Adipocyte (in vitro differentiated cells): ENCODE measurements at regions not wholly inside any gene's neighbourhood (a gene's known extent, or its start where the extent isn't known, plus 50 kb on each side); places are given as distances from the start of the nearest gene placed in this dataset.
"Not testable (repeated sequence)": the region's sequence is repeated elsewhere in the genome, so short reads cannot be mapped to it uniquely, and the experiment has no call there.

Experiments used
- DNase-seq: peaks from one replicate; pipeline ENCODE4 v3.0.0-alpha.2; 2015; ENCODE audit warnings: low read depth
- H3K27me3 ChIP-seq: replicated peaks from 2 replicates; pipeline ENCODE4 v1.7.0; 2013; ENCODE audit warnings: mild to moderate bottlenecking, low read length, moderate library complexity; ENCODE audit not compliant: control insufficient read depth, insufficient read depth
- H3K36me3 ChIP-seq: 2 replicates; pipeline ENCODE4 v1.7.0; 2013; ENCODE audit warnings: low read length, mild to moderate bottlenecking, moderate library complexity; ENCODE audit not compliant: control insufficient read depth, insufficient read depth, severe bottlenecking
- H3K4me1 ChIP-seq: 2 replicates; pipeline ENCODE4 v1.7.0; 2013; ENCODE audit warnings: mild to moderate bottlenecking, low read length, moderate library complexity; ENCODE audit not compliant: control insufficient read depth, insufficient read depth
- H3K4me3 ChIP-seq: 2 replicates; pipeline ENCODE4 v1.7.0; 2013; ENCODE audit warnings: mild to moderate bottlenecking, low read length, moderate library complexity
- H3K9ac ChIP-seq: 2 replicates; pipeline ENCODE4 v1.7.0; 2013; ENCODE audit warnings: mild to moderate bottlenecking, low read length, moderate library complexity
- H3K9me3 ChIP-seq: 2 replicates; pipeline ENCODE4 v1.7.0; 2013; ENCODE audit warnings: mild to moderate bottlenecking, low read length, moderate library complexity; ENCODE audit not compliant: control insufficient read depth

DNA sequence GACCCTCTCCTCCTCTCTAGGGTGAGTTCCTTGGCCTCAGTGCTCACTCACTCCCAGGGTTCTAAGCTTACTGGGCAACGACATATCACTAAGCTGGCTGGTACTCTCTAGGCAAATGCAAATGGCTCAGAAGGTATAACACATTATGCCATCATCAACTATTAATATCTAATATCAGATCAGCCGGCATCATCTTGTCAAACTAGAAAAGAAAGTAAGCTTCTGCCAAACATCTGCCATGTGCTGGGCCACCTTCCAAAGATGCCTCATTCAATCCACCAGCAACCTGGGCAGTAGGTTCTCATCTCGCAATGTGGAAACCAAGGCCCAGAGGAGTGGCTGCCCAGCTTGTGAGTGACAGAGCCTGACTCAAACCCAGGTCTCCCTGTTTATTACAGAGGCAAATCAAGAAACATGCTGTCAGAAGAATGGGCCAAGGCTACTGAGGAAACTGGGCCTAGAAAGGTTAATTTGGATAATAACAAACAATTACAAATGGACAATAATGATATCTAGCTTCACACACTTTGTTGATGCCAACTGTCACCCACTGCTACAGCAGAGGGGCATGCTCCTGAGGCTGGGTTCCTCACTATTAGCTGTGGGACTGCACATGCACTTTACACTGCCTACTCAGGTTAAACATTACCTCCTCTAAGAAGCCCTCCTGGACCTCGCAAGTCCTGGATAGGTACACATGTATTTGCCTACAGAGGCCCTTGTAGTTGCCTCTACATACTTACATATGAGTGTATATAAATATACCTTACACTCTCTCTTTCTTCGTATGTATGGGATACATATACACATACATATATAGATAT lies 183.3 kb upstream of the JUN start:
- Histone ChIP-seq H3K27me3 (no peaks in the 10 kb centered on the region), H3K36me3 (no peaks in the 10 kb centered on the region), H3K9me3 (no peaks in the 10 kb centered on the region), H3K9ac (no peak overlapping the region), H3K4me1 (peaks cover 31% of the 10 kb centered on the region), H3K4me3 (no peak overlapping the region)
- DNase-seq: no peak

DNA sequence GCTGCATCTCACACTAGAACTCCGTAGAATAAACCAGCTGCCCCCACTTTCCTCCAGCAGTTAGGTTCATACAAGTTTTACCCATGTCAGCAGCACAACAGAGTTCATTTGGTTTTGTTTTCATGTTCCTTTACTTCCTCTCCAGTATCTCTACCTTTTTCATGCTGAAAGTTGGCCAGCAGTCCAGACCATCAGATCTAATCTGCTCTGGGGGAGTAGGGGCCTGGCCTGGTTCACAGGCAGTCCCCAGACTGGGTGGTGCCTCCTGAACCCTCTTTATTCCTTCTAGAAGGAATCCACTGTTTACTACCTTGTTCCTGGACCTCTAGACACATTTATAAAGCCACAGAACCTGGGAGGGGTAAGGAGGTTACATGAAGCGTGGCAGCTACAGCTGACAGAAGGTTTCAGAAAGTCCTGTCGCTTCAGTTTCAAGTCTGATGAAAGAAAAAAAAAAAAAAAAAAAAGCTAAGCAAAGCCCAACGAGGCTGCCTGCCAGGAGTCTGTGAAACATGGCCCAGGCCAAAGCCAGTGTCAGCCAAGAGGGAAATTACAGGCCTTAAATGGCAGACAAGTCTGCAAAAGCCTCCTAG lies 184.6 kb upstream of the JUN start:
- Histone ChIP-seq H3K4me1 (peaks cover 34% of the 10 kb centered on the region), H3K36me3 (no peaks in the 10 kb centered on the region), H3K9ac (peak overlapping the region; percentile 64), H3K27me3 (no peaks in the 10 kb centered on the region), H3K4me3 (no peak overlapping the region), H3K9me3 (no peaks in the 10 kb centered on the region)
- peak; percentile 79 for DNase-seq

DNA sequence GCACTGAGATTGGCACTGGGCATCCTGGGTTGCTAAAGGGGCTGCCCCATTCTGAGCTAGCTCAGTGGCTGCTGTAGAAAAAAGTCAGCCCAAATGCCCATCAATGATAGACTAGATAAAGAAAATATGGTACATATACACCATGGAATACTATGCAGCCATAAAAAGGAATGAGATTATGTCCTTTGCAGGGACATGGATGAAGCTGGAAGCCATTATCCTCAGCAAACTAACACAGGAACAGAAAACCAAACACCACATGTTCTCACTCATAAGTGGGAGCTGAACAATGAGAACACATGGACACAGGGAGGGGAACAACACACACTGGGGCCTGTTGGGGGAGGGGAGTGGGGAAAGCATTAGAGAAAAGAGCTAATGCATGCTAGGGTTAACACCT lies 185.3 kb upstream of the JUN start:
- not testable (repeated sequence) for H3K27me3 ChIP-seq, H3K9me3 ChIP-seq, H3K4me3 ChIP-seq, H3K9ac ChIP-seq, H3K36me3 ChIP-seq, DNase-seq
- H3K4me1 ChIP-seq: peaks cover 34% of the 10 kb centered on the region

DNA sequence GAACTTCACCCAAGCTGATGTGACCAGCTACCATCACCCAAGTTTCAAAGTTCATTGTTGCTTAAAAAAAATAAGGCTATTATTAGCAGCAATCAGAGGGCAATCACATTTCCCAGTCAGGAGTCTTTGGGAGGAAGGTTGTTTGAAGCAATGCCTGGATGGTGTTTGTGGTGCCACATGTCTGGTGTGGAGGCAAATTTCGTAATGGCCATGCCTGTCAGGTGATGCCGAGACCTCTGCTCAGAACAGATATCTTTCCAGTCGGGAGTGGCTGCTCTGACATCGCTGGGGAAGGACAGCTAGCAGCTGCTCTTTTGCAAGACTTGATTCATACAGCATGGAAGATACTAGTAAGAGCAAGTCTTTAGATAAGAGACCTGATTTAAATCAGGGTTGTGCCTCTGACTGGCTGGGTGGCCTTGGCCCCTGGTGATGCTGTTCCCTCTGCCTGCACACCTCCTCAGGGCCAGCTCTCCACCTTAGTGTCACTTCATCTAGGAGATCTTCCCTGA lies 187.8 kb upstream of the JUN start:
- peak; percentile 34 for DNase-seq
- Histone ChIP-seq H3K9me3 (no peaks in the 10 kb centered on the region), H3K4me3 (no peak overlapping the region), H3K27me3 (no peaks in the 10 kb centered on the region), H3K36me3 (no peaks in the 10 kb centered on the region), H3K4me1 (peaks cover 30% of the 10 kb centered on the region), H3K9ac (no peak overlapping the region)

DNA sequence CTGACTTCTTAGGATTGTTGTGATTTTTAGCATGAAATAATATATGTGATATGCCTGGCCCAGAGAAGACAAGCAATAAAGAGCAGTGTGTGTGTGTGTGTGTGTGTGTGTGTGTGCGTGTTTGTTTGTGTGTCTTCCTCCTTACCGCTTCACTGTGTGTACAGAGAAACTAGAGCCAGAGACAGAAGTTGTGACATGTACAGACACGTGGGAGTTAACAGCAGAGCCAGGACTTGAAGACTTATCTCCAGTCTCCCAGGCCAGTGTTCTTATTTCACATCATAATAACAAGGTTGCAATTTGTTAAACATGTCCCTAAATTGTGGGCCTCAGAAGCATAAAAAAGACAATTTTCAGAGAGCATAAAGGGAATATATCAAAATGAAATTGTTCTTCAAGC lies 192.0 kb upstream of the JUN start:
- Histone ChIP-seq H3K36me3 (no peaks in the 10 kb centered on the region), H3K4me3 (no peak overlapping the region), H3K9me3 (no peaks in the 10 kb centered on the region)

DNA sequence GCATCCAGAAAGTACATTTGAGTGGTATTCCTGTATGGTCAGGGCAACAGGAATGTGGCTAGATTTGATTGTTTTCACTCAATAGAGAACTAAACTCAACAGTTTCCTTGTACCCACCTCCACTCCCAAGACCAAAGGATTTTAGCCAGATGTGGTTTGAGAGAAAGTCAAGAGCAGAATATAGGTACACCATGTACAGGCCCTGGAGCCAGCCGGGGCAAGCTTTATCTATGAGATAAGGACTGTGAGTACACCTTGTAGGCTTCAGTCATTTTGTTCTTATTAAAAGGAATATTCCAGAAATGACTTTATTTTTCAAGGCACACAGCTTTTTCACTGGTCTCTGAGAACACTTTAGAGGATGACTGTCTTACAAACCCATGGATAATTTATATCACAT lies 192.4 kb upstream of the JUN start:
- Histone ChIP-seq H3K36me3 (no peaks in the 10 kb centered on the region), H3K9ac (no peak overlapping the region), H3K4me3 (no peak overlapping the region), H3K4me1 (peaks cover 16% of the 10 kb centered on the region), H3K9me3 (no peaks in the 10 kb centered on the region), H3K27me3 (no peaks in the 10 kb centered on the region)
- no peak for DNase-seq

More for the DNA sequence above, 192.0 kb upstream of the JUN start:
- peaks cover 18% of the 10 kb centered on the region for H3K4me1 ChIP-seq
- H3K27me3 ChIP-seq: no peaks in the 10 kb centered on the region
- no peak for DNase-seq
- H3K9ac ChIP-seq: no peak overlapping the region

DNA sequence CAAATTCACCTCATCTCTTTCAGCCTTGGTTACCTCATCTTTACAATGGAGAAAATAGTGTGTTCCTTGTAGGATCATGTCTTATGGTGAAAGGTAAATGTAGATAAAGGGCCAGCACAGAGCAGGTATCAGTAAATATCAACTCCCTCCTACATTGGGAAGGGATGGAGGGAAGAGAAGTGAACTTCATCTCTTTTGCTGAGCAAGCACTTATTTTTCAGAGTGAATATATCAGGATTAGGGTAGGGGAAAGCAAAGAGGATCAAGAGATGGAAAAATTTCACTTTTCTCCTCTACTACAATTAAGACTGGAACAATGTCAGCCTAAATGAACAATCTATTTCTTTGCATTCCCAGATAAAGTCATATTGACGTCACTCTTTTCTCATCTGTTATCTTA lies 193.8 kb upstream of the JUN start:
- DNase-seq: no peak

DNA sequence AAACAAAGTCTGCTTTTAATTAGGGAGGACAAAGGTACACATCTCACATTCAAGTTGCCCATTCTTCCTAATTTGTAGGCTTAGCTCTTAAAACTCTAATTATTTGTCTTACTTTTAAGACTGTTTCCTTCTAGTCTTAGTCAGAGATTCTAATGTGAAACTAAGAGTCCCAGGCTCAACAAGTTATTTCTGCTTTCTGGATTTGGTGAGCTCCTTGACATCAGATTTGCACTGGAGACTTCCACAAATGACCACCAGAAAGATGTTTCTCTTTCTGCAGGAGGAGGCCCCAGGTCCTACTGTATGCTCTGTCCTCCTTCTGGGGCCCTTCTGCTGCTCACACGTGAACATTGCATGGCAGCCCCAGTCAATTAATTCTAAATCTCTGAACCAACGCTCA lies 194.2 kb upstream of the JUN start:
- Histone ChIP-seq H3K36me3 (no peaks in the 10 kb centered on the region), H3K9me3 (no peaks in the 10 kb centered on the region), H3K4me3 (no peak overlapping the region), H3K4me1 (peaks cover 14% of the 10 kb centered on the region), H3K9ac (no peak overlapping the region), H3K27me3 (no peaks in the 10 kb centered on the region)
- DNase-seq: no peak

More for the DNA sequence above, 193.8 kb upstream of the JUN start:
- no peaks in the 10 kb centered on the region for H3K9me3 ChIP-seq
- H3K4me3 ChIP-seq: no peak overlapping the region
- peaks cover 9% of the 10 kb centered on the region for H3K4me1 ChIP-seq
- H3K36me3 ChIP-seq: no peaks in the 10 kb centered on the region
- no peak overlapping the region for H3K9ac ChIP-seq
- no peaks in the 10 kb centered on the region for H3K27me3 ChIP-seq

DNA sequence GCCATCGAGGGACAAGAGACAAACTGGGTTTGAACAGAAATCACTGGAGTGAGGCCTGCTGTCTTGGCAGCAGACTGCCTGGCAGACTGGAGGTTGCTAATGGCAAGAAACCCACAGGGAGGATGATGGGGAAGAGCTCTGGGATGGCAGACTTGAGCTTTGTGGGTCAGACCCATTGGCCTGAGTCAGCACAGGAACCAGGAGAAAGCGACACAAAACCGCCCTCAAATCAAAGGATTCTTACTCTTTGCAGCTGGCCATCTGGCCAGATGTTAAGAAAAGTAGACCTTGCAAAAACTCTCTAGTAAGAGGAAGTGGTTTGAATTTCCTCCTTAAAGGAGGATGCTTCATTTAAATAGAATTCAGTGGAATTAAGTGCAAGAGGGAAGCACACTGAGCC lies 195.2 kb upstream of the JUN start:
- Histone ChIP-seq H3K27me3 (no peaks in the 10 kb centered on the region), H3K4me3 (no peak overlapping the region), H3K9ac (no peak overlapping the region), H3K9me3 (no peaks in the 10 kb centered on the region), H3K4me1 (peaks cover 23% of the 10 kb centered on the region), H3K36me3 (no peaks in the 10 kb centered on the region)
- DNase-seq: no peak

DNA sequence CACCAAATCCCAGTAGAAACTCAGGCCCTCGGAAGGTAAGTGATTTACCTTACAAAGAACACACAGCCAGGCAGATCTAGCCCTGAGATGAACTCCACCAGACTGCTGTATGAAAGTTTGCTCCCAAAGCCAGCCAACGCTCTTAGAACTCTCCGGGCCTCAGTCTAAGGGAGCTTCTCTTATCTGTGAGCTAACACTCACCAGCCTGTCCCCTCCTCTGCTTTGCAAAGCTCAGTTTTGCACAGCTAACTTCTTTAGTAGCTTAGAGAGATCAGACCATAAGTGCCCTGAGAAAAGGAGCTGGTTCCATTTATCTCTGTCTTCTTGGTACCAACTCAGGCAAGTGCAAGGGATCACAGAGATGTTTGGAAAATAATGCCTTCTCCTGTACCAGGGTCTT lies 195.8 kb upstream of the JUN start:
- no peak overlapping the region for H3K9ac ChIP-seq
- H3K9me3 ChIP-seq: no peaks in the 10 kb centered on the region
- no peaks in the 10 kb centered on the region for H3K27me3 ChIP-seq
- H3K4me1 ChIP-seq: peaks cover 23% of the 10 kb centered on the region
- H3K36me3 ChIP-seq: no peaks in the 10 kb centered on the region
- no peak overlapping the region for H3K4me3 ChIP-seq
- no peak for DNase-seq

DNA sequence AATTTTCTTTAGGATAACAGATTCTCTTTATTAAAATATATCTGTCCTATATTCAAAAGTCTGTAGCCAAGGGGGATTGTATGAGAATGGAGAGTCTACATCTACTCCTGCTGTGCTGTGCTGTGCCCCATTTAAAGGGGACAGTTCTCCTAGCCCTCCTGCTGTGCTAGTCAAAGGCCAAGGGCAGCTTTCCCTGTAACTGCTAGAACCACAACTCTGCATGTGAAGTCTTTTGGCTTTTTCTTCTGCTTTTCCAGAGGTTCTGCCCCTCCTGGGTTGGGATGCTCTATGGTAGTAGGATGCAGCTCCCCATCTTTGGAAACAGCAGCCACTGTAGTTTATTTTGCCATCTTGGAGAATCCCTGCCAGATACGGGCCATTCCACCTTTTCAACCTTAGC lies 197.5 kb upstream of the JUN start:
- Histone ChIP-seq H3K27me3 (no peaks in the 10 kb centered on the region), H3K4me3 (no peak overlapping the region), H3K4me1 (peaks cover 18% of the 10 kb centered on the region), H3K9me3 (no peaks in the 10 kb centered on the region), H3K9ac (no peak overlapping the region), H3K36me3 (no peaks in the 10 kb centered on the region)
- no peak for DNase-seq
